ENCODE measurements at regions not wholly inside any gene's neighbourhood (a gene's known extent, or its start where the extent isn't known, plus 50 kb on each side); places are given as distances from the start of the nearest gene placed in this dataset.
"Not testable (repeated sequence)": the region's sequence is repeated elsewhere in the genome, so short reads cannot be mapped to it uniquely, and the experiment has no call there.

GRCh38 chr5:28389727-28390126 is 1351.3 kb upstream of the CDH9 start:
- not testable (repeated sequence) for TF ChIP-seq CTCF (IDR thresholded peaks at IDR 0.05); ZFX (IDR thresholded peaks at IDR 0.05; ENCODE audit: borderline replicate concordance)
